NCI-H226 (cell line): ENCODE measurements at regions not wholly inside any gene's neighbourhood (a gene's known extent, or its start where the extent isn't known, plus 50 kb on each side); places are given as distances from the start of the nearest gene placed in this dataset.
A peak's percentile ranks its signal among the peaks of the same experiment; 100 is the strongest.
"Not testable (repeated sequence)": the region's sequence is repeated elsewhere in the genome, so short reads cannot be mapped to it uniquely, and the experiment has no call there.

Experiments
- DNase-seq: peaks from one replicate; pipeline ENCODE4 v3.0.0-alpha.2; 2015

- no peak for DNase-seq
Observed at GRCh38 chr7:81420526-81421226, 349.2 kb downstream of the HGF start.

- DNase-seq = no peak
Observed at GRCh38 chr7:81419731-81420130, 350.1 kb downstream of the HGF start.

GRCh38 chr7:81416659-81417058 is 353.2 kb downstream of the HGF start:
- DNase-seq = no peak

- no peak for DNase-seq
Observed at GRCh38 chr7:81415181-81415580, 354.7 kb downstream of the HGF start.

- no peak for DNase-seq
Observed at GRCh38 chr7:81414411-81414810, 355.4 kb downstream of the HGF start.

GRCh38 chr7:81410471-81411117 is 359.3 kb downstream of the HGF start:
- DNase-seq = no peak

GRCh38 chr7:81408728-81409127 is 361.1 kb downstream of the HGF start:
- DNase-seq = no peak

- DNase-seq = no peak
Observed at GRCh38 chr7:81407094-81407493, 362.8 kb downstream of the HGF start.

- DNase-seq = no peak
Observed at GRCh38 chr7:81404669-81405068, 365.2 kb downstream of the HGF start.

GRCh38 chr7:81402227-81402626 is 367.6 kb downstream of the HGF start:
- no peak for DNase-seq

- no peak for DNase-seq
Observed at GRCh38 chr7:81399471-81399870, 370.4 kb downstream of the HGF start.

- DNase-seq = no peak
Observed at GRCh38 chr7:81394029-81394428, 375.8 kb downstream of the HGF start.

GRCh38 chr7:81393018-81393417 is 376.8 kb downstream of the HGF start:
- no peak for DNase-seq

- DNase-seq = no peak
Observed at GRCh38 chr7:81385370-81385769, 384.5 kb downstream of the HGF start.

- no peak for DNase-seq
Observed at GRCh38 chr7:81383846-81384245, 386.0 kb downstream of the HGF start.

GRCh38 chr7:81374641-81375040 is 395.2 kb downstream of the HGF start:
- DNase-seq = not testable (repeated sequence)

- DNase-seq = no peak
Observed at GRCh38 chr7:81370822-81371221, 399.0 kb downstream of the HGF start.

GRCh38 chr7:81367326-81367931 is 402.4 kb downstream of the HGF start:
- peak; percentile 90 for DNase-seq

GRCh38 chr7:81366546-81366945 is 403.3 kb downstream of the HGF start:
- DNase-seq = no peak

GRCh38 chr7:81361769-81362312 is 408.0 kb downstream of the HGF start:
- DNase-seq = no peak

- no peak for DNase-seq
Observed at GRCh38 chr7:81355911-81356310, 413.9 kb downstream of the HGF start.

- no peak for DNase-seq
Observed at GRCh38 chr7:81349044-81349443, 420.8 kb downstream of the HGF start.

GRCh38 chr7:81339946-81340345 is 421.1 kb upstream of the SEMA3C start:
- DNase-seq = no peak

- DNase-seq = no peak
Observed at GRCh38 chr7:81333536-81333935, 414.7 kb upstream of the SEMA3C start.
